GM06990 (cell line): ENCODE measurements at regions not wholly inside any gene's neighbourhood (a gene's known extent, or its start where the extent isn't known, plus 50 kb on each side); places are given as distances from the start of the nearest gene placed in this dataset.

Experiments used
- DNase-seq: peaks from one replicate; pipeline ENCODE4 v3.0.0-alpha.2; 2011; ENCODE audit not compliant: insufficient read length; ENCODE audit errors: extremely low read depth
- H3K27me3 ChIP-seq: replicated peaks from 2 replicates; pipeline ENCODE4 v1.6.0; 2011; ENCODE audit warnings: low read length; ENCODE audit not compliant: control insufficient read depth, insufficient read depth
- H3K36me3 ChIP-seq: 2 replicates; pipeline ENCODE4 v1.5.1; 2011; ENCODE audit warnings: low read length; ENCODE audit not compliant: control insufficient read depth, insufficient read depth
- H3K4me3 ChIP-seq: replicated peaks from 2 replicates; pipeline ENCODE4 v1.5.1; 2011; ENCODE audit warnings: low read depth, mild to moderate bottlenecking, control low read depth, low read length
- TF ChIP-seq, protein P1 (sequence below): IDR thresholded peaks from 2 replicates; pipeline ENCODE4 v1.5.1; 2011; ENCODE audit warnings: low read length, control low read depth, mild to moderate bottlenecking, inconsistent platforms; ENCODE audit not compliant: insufficient read depth, poor library complexity, severe bottlenecking

DNA sequence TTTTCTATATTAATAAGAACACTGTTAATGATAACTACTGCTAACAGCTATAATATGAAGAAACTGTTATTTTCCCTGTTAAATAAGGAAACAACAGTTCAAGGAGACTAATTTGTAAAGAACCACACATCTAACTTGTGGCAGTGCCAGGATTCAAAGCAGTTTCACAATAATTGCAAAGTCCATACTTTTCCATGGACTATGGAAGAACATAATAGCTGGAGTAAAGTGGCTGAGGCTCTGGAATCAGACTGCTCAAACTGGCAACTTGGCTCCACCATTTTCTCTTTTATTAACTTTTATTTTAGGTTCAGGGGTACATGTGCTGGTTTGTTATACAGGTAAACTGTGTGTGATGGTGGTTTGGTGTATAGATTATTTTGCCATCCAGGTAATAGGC, 393.7 kb upstream of the CPEB2 start:
- H3K36me3 ChIP-seq: no peaks in the 10 kb centered on the region
- TF ChIP-seq, protein P1, sequence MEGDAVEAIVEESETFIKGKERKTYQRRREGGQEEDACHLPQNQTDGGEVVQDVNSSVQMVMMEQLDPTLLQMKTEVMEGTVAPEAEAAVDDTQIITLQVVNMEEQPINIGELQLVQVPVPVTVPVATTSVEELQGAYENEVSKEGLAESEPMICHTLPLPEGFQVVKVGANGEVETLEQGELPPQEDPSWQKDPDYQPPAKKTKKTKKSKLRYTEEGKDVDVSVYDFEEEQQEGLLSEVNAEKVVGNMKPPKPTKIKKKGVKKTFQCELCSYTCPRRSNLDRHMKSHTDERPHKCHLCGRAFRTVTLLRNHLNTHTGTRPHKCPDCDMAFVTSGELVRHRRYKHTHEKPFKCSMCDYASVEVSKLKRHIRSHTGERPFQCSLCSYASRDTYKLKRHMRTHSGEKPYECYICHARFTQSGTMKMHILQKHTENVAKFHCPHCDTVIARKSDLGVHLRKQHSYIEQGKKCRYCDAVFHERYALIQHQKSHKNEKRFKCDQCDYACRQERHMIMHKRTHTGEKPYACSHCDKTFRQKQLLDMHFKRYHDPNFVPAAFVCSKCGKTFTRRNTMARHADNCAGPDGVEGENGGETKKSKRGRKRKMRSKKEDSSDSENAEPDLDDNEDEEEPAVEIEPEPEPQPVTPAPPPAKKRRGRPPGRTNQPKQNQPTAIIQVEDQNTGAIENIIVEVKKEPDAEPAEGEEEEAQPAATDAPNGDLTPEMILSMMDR: no peak
- no peaks in the 10 kb centered on the region for H3K27me3 ChIP-seq
- H3K4me3 ChIP-seq: no peak overlapping the region
- no peak for DNase-seq

DNA sequence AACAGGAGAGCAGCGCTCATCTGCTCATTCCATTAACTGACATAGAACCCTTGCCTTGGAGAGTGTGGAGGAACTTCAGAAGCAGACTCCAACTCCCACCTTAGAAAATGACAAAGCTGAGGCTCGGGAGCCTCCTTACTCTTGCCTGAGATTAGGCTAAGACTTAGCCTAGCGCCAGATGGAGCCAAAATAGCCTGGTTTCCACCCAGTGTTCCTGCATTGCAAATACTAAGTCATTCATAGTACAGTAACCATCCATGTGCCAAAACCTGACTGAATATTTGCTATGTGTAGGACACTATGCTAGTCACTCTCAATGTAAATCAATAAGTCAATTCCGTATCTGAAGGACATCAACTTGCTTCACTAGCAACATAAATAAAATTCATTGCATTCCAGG, 387.4 kb upstream of the CPEB2 start:
- no peak overlapping the region for H3K4me3 ChIP-seq
- no peak for DNase-seq
- H3K36me3 ChIP-seq: no peaks in the 10 kb centered on the region
- H3K27me3 ChIP-seq: no peaks in the 10 kb centered on the region
- TF ChIP-seq, protein P1: no peak

DNA sequence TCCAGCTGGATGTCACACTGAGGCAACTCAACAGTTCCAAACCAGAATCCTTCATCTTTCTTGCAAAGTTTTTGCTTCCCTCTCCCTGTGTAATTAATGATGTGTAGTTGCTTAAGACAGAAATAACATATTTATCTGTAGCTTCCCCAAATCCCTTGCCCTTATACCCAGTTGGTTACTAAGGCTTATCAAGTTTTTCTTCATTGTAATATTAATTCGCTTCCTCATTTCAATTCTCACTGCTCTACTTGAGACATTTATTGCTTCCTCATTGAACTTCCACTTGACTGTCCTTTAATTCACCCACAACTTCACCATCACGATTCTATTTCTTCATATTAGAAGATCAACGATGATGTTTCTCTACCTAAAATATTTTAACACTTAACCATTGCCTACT, 386.6 kb upstream of the CPEB2 start:
- Histone ChIP-seq H3K27me3 (no peaks in the 10 kb centered on the region), H3K36me3 (no peaks in the 10 kb centered on the region), H3K4me3 (no peak overlapping the region)
- DNase-seq: no peak
- TF ChIP-seq, protein P1: no peak

DNA sequence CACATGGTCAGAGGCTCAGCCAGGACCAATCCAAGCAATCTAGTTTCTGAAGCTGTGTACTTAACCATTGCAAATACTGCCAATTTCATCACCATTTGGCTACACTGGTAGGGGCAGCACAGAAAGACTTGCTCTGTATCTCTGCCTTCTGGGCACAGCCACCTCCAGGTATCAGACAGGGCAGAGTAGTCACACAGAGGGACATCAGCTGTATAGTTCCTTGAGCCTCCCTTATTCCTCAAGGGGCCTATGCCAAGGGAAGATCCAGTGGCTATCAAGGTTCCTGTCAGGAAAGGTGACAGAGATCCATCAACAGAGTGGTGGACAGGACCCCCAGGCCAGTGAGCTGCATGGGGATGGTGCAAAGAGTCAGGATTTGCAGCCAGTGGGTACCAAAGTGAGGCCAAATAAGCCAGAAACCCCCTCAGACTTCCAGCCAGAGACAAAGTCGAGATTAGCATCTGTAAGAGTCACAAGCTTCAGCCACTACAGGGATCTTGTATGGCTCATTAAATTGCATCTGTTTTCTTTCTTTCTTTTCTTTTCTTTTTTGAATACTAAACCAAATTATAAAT, 381.6 kb upstream of the CPEB2 start:
- Histone ChIP-seq H3K36me3 (no peaks in the 10 kb centered on the region), H3K4me3 (no peak overlapping the region), H3K27me3 (no peaks in the 10 kb centered on the region)
- TF ChIP-seq, protein P1: no peak
- no peak for DNase-seq

DNA sequence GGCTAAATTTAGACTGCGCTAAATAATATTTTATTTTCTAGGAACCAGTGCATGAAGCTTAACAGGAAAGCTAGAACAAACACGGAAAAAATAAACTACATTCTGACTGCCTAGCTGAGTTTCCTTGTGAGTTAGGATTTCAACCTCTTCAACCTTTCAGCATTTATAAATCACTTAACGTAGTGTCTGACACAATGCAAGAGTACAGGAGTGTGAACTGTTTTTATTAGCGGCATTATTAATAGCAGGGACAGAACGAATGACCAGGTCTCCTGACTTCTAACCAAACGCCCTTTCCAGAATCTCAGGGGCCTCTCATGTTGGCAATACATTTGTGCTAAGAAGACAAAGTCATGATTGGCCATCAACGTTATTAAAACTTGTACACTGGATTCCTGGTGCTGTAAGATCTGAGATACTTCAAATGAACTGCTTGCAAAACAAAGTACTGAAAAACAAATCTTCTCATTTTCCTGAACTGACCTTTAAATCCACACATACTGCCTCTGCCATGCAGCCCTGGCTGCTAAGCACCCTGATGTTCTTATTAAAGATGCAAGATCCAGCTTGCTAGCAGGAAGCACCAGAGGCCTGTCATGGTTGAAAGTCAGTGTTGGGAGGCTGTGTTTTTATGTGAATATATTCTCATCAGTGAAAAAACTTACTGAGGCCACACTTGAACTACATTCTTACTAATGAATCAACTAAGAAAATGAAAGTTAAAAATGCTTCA, 380.4 kb upstream of the CPEB2 start:
- Histone ChIP-seq H3K27me3 (no peaks in the 10 kb centered on the region), H3K36me3 (no peaks in the 10 kb centered on the region), H3K4me3 (no peak overlapping the region)
- TF ChIP-seq, protein P1: no peak
- no peak for DNase-seq
